SH-SY5Y (cell line): ENCODE measurements at regions not wholly inside any gene's neighbourhood (a gene's known extent, or its start where the extent isn't known, plus 50 kb on each side); places are given as distances from the start of the nearest gene placed in this dataset.

ENCODE experiments used
- GATA2 ChIP-seq: IDR thresholded peaks from 2 replicates; pipeline ENCODE4 v1.6.1; 2011; ENCODE audit warnings: mild to moderate bottlenecking, low read depth, low read length
- GATA3 ChIP-seq: IDR thresholded peaks from 2 replicates; pipeline ENCODE4 v1.6.1; 2011; ENCODE audit warnings: low read depth, mild to moderate bottlenecking, low read length, moderate library complexity

DNA sequence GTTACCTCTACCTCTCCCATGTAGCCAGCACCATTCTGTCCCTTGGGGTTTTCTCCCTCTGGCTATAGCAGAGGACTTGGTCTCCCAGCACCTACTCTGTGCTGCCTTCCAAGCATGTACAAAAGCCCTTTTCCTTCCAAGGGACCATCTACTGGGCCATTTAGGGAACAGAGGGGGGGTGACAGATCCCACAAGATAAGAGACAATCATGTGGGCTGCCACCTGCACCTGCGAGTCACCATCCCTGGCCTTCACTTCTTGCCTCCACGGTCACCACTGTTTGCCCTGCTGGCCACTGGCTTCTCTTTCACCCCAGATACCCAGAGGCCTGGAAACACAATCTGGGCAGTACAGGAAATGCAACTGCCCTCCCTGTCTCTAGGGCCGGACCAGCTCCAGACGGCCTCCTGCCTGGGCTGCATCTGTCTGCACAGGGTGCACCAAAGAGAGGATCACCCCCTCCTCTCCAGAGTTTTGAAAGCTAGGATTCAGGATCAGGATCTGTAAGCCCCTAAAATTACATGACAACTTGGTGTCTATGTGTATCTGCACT, 160.8 kb upstream of the NECTIN1 start:
- TF ChIP-seq GATA2 (peak; percentile 76), GATA3 (no peak)
